ENCODE measurements at regions not wholly inside any gene's neighbourhood (a gene's known extent, or its start where the extent isn't known, plus 50 kb on each side); places are given as distances from the start of the nearest gene placed in this dataset.
"Not testable (repeated sequence)": the region's sequence is repeated elsewhere in the genome, so short reads cannot be mapped to it uniquely, and the experiment has no call there.

GRCh38 chr9:40913928-40914673 lies 214.4 kb downstream of the FOXD4L6 start:
- Mint-ChIP-seq H3K27me3 (ENCODE audit: low read depth, poor library complexity) (peaks cover 10% of the 10 kb centered on the region), H3K4me3 (no peak overlapping the region), H3K9me3 (peaks cover 97% of the 10 kb centered on the region), H3K4me1 (no peaks in the 10 kb centered on the region), H3K36me3 (ENCODE audit: low read depth) (peaks cover 5% of the 10 kb centered on the region), H3K27ac (no peak overlapping the region)
- no peak for TF ChIP-seq CTCF (IDR thresholded peaks at IDR 0.05)
- DNase-seq = no peak

GRCh38 chr9:40913096-40913719 lies 215.3 kb downstream of the FOXD4L6 start:
- peaks cover 97% of the 10 kb centered on the region for H3K9me3 Mint-ChIP-seq
- no peaks in the 10 kb centered on the region for H3K4me1 Mint-ChIP-seq
- DNase-seq = no peak
- H3K27me3 Mint-ChIP-seq (ENCODE audit: low read depth, poor library complexity) = peaks cover 10% of the 10 kb centered on the region
- H3K27ac Mint-ChIP-seq = no peak overlapping the region
- TF ChIP-seq CTCF (IDR thresholded peaks at IDR 0.05) = no peak
- H3K36me3 Mint-ChIP-seq (ENCODE audit: low read depth) = peaks cover 5% of the 10 kb centered on the region
- H3K4me3 Mint-ChIP-seq = no peak overlapping the region

- Mint-ChIP-seq H3K27me3 (ENCODE audit: low read depth, poor library complexity) (peaks cover 10% of the 10 kb centered on the region), H3K9me3 (peaks cover 97% of the 10 kb centered on the region)
- H3K36me3 Mint-ChIP-seq (ENCODE audit: low read depth); H3K4me1 Mint-ChIP-seq; H3K4me3 Mint-ChIP-seq; DNase-seq; H3K27ac Mint-ChIP-seq: not testable (repeated sequence)
These were observed 215.8 kb downstream of the FOXD4L6 start for GRCh38 chr9:40912679-40913078.

- Mint-ChIP-seq H3K4me1 (no peaks in the 10 kb centered on the region), H3K27me3 (ENCODE audit: low read depth, poor library complexity) (peaks cover 8% of the 10 kb centered on the region), H3K9me3 (peaks cover 100% of the 10 kb centered on the region), H3K27ac (no peak overlapping the region), H3K36me3 (ENCODE audit: low read depth) (peaks cover 5% of the 10 kb centered on the region), H3K4me3 (no peak overlapping the region)
- no peak for TF ChIP-seq CTCF (IDR thresholded peaks at IDR 0.05)
- DNase-seq = no peak
These were observed 216.8 kb downstream of the FOXD4L6 start for GRCh38 chr9:40911647-40912046.

GRCh38 chr9:40910995-40911394 lies 217.5 kb downstream of the FOXD4L6 start:
- H3K27me3 Mint-ChIP-seq (ENCODE audit: low read depth, poor library complexity); H3K27ac Mint-ChIP-seq; H3K36me3 Mint-ChIP-seq (ENCODE audit: low read depth); H3K4me1 Mint-ChIP-seq; H3K4me3 Mint-ChIP-seq; DNase-seq: not testable (repeated sequence)
- H3K9me3 Mint-ChIP-seq = peaks cover 100% of the 10 kb centered on the region

GRCh38 chr9:40909821-40910220 lies 218.7 kb downstream of the FOXD4L6 start:
- Mint-ChIP-seq H3K27me3 (ENCODE audit: low read depth, poor library complexity) (peaks cover 3% of the 10 kb centered on the region), H3K36me3 (ENCODE audit: low read depth) (peaks cover 5% of the 10 kb centered on the region), H3K9me3 (peaks cover 100% of the 10 kb centered on the region), H3K27ac (no peak overlapping the region), H3K4me3 (no peak overlapping the region), H3K4me1 (no peaks in the 10 kb centered on the region)
- no peak for TF ChIP-seq CTCF (IDR thresholded peaks at IDR 0.05)
- no peak for DNase-seq

DNA sequence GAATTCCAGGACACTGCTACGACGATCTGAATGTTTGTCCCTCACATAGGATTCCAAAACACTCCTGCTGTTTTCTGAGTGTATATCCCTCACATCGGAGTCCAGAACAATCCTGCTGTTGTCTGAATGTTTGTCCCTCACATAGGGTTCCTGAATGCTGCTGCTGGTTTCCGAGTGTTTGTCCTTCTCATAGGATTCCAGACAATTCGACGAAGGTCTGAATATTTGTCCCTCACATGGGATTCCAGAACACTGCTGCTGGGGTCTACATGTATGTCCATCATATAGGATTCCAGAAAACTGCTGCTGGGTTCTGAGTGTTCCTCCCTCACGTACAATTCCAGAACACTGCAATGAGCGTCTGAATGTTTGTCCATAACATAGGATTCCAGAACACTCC lies 219.4 kb downstream of the FOXD4L6 start:
- H3K36me3 Mint-ChIP-seq (ENCODE audit: low read depth); H3K4me1 Mint-ChIP-seq; DNase-seq; H3K27ac Mint-ChIP-seq; H3K27me3 Mint-ChIP-seq (ENCODE audit: low read depth, poor library complexity); H3K4me3 Mint-ChIP-seq: not testable (repeated sequence)
- H3K9me3 Mint-ChIP-seq = peaks cover 100% of the 10 kb centered on the region

All from nephron progenitor cell (in vitro differentiated cells).